GM23338 (cell line): ENCODE measurements at regions not wholly inside any gene's neighbourhood (a gene's known extent, or its start where the extent isn't known, plus 50 kb on each side); places are given as distances from the start of the nearest gene placed in this dataset.

Experiments used
- ATAC-seq: fragments of 200-7000 bp; cut with Tn5 transposase; 3 replicates; pipeline ENCODE4 v1.9.1; 2020
- DNase-seq: peaks from one replicate; pipeline ENCODE4 v3.0.0-alpha.2; 2015; ENCODE audit warnings: low spot score
- H2AFZ ChIP-seq: fragments of 200-600 bp; sonication (generic); 2 replicates; pipeline ENCODE4 v1.8.0; 2016; ENCODE audit warnings: antibody characterized with exemption, mild to moderate bottlenecking, moderate library complexity
- H3F3A ChIP-seq: fragments of 200-600 bp; sonication (generic); replicated peaks from 2 replicates; pipeline ENCODE4 v1.8.0; 2017; ENCODE audit warnings: antibody characterized with exemption, mixed run types, low read depth
- H3K27ac ChIP-seq: fragments of 200-600 bp; sonication (generic); 2 replicates; pipeline ENCODE4 v1.6.1; 2016; ENCODE audit warnings: low read depth
- H3K27me3 ChIP-seq: fragments of 200-600 bp; sonication (generic); 2 replicates; pipeline ENCODE4 v1.8.0; 2016; ENCODE audit warnings: mild to moderate bottlenecking, mixed run types, moderate library complexity; ENCODE audit not compliant: insufficient read depth
- H3K36me3 ChIP-seq: fragments of 200-600 bp; sonication (generic); 2 replicates; pipeline ENCODE4 v1.8.0; 2016; ENCODE audit warnings: mild to moderate bottlenecking; ENCODE audit not compliant: insufficient read depth
- H3K4me1 ChIP-seq: fragments of 200-600 bp; sonication (generic); 2 replicates; pipeline ENCODE4 v1.8.0; 2016; ENCODE audit warnings: mild to moderate bottlenecking, moderate library complexity; ENCODE audit not compliant: insufficient read depth
- H3K4me2 ChIP-seq: fragments of 200-600 bp; sonication (generic); 2 replicates; pipeline ENCODE4 v1.7.1; 2017; ENCODE audit warnings: mixed run types
- H3K4me3 ChIP-seq: fragments of 200-600 bp; sonication (generic); 2 replicates; pipeline ENCODE4 v1.6.1; 2016; ENCODE audit warnings: mixed run types
- H3K79me2 ChIP-seq: fragments of 200-600 bp; sonication (generic); replicated peaks from 2 replicates; pipeline ENCODE4 v1.8.0; 2017; ENCODE audit warnings: mild to moderate bottlenecking; ENCODE audit not compliant: insufficient read depth
- H3K9me2 ChIP-seq: fragments of 200-600 bp; sonication (generic); 2 replicates; pipeline ENCODE4 v1.8.0; 2017; ENCODE audit not compliant: insufficient read depth
- H4K20me1 ChIP-seq: fragments of 200-600 bp; sonication (generic); replicated peaks from 2 replicates; pipeline ENCODE4 v1.8.0; 2017; ENCODE audit warnings: mild to moderate bottlenecking; ENCODE audit not compliant: insufficient read depth
- H3K27ac Mint-ChIP-seq: 2 replicates; pipeline ENCODE4 v1.8.0; 2020; ENCODE audit warnings: inconsistent platforms, mild to moderate bottlenecking, moderate library complexity, mixed read lengths
- H3K27me3 Mint-ChIP-seq: 3 replicates; pipeline ENCODE4 v1.8.0; 2022; ENCODE audit warnings: low read depth, mild to moderate bottlenecking, moderate library complexity, mixed read lengths, inconsistent platforms; ENCODE audit not compliant: insufficient read depth, poor library complexity
- H3K36me3 Mint-ChIP-seq: 3 replicates; pipeline ENCODE4 v1.8.0; 2021; ENCODE audit warnings: low read depth, mild to moderate bottlenecking, inconsistent platforms, moderate library complexity, mixed read lengths
- H3K4me1 Mint-ChIP-seq: 3 replicates; pipeline ENCODE4 v1.8.0; 2020; ENCODE audit warnings: mild to moderate bottlenecking, inconsistent platforms, mixed read lengths
- H3K4me3 Mint-ChIP-seq: 3 replicates; pipeline ENCODE4 v1.8.0; 2021; ENCODE audit warnings: moderate library complexity, mild to moderate bottlenecking, inconsistent platforms, mixed read lengths
- H3K9me3 Mint-ChIP-seq: 3 replicates; pipeline ENCODE4 v1.8.0; 2020; ENCODE audit warnings: moderate library complexity, mild to moderate bottlenecking, inconsistent platforms, mixed read lengths
- CREB1 ChIP-seq: fragments of 250-450 bp; sonication (Bioruptor Pico); IDR thresholded peaks from 2 replicates; pipeline ENCODE4 v1.5.0; 2020; ENCODE audit warnings: low read depth, mild to moderate bottlenecking, moderate library complexity
- CTCF ChIP-seq, 2 experiments: fragments of 200-600 bp in 1 of 2; sonication (generic) in 1 of 2; conservative IDR thresholded peaks; 2 replicates each; pipeline versions ENCODE4 v1.5.1 to v1.6.1; 2016 to 2017; ENCODE audit warnings: antibody characterized with exemption in 2 of 2, low read depth in 2 of 2, mild to moderate bottlenecking in 2 of 2, moderate library complexity in 1 of 2
- ETS1 ChIP-seq: IDR thresholded peaks from 2 replicates; pipeline ENCODE4 v1.6.1; 2016; ENCODE audit warnings: antibody characterized with exemption
- EZH2 ChIP-seq: fragments of 200-600 bp; sonication (generic); IDR thresholded peaks from one replicate; pipeline ENCODE4 v1.8.0; 2017; ENCODE audit warnings: antibody characterized with exemption, mild to moderate bottlenecking, low read depth; ENCODE audit not compliant: unreplicated experiment
- EZH2phosphoT487 ChIP-seq: fragments of 200-600 bp; sonication (generic); IDR thresholded peaks from one replicate; pipeline ENCODE4 v1.8.1; 2018; ENCODE audit warnings: antibody characterized with exemption; ENCODE audit not compliant: unreplicated experiment
- JUNB ChIP-seq: IDR thresholded peaks from one replicate; pipeline ENCODE4 v1.6.1; 2016; ENCODE audit warnings: antibody characterized with exemption; ENCODE audit not compliant: unreplicated experiment
- NANOG ChIP-seq: IDR thresholded peaks from 2 replicates; pipeline ENCODE4 v1.6.1; 2016; ENCODE audit warnings: antibody characterized with exemption, borderline replicate concordance
- POLR2AphosphoS5 ChIP-seq: IDR thresholded peaks from 2 replicates; pipeline ENCODE4 v1.6.1; 2016; ENCODE audit warnings: antibody characterized with exemption, low read depth
- REST ChIP-seq: IDR thresholded peaks from one replicate; pipeline ENCODE4 v1.6.1; 2018; ENCODE audit warnings: antibody characterized with exemption; ENCODE audit not compliant: unreplicated experiment
- STAT1 ChIP-seq: IDR thresholded peaks from one replicate; pipeline ENCODE4 v1.6.1; 2016; ENCODE audit warnings: antibody characterized with exemption; ENCODE audit not compliant: unreplicated experiment
- ZNF114 ChIP-seq: fragments of 250-450 bp; sonication (Bioruptor Pico); IDR thresholded peaks from 2 replicates; pipeline ENCODE4 v1.5.0; 2020; ENCODE audit warnings: mild to moderate bottlenecking, moderate library complexity
- ZNF331 ChIP-seq: fragments of 250-450 bp; sonication (Bioruptor Pico); IDR thresholded peaks from 2 replicates; pipeline ENCODE4 v1.5.0; 2020; ENCODE audit warnings: low read depth, mild to moderate bottlenecking, moderate library complexity
- ZNF462 ChIP-seq: fragments of 250-450 bp; sonication (Bioruptor Pico); IDR thresholded peaks from 2 replicates; pipeline ENCODE4 v1.5.0; 2020; ENCODE audit warnings: mild to moderate bottlenecking, moderate library complexity

- ATAC-seq (no peak), DNase-seq (no peak)
- Histone ChIP-seq H3K36me3 (no peaks in the 10 kb centered on the region), H3K27me3 (no peaks in the 10 kb centered on the region), H3K9me2 (no peaks in the 10 kb centered on the region), H3K4me2 (no peak overlapping the region), H4K20me1 (no peaks in the 10 kb centered on the region), H2AFZ (no peak overlapping the region), H3K4me1 (peaks cover 9% of the 10 kb centered on the region), H3K79me2 (no peaks in the 10 kb centered on the region), H3K27ac (no peak overlapping the region), H3F3A (no peaks in the 10 kb centered on the region), H3K4me3 (no peak overlapping the region)
- Mint-ChIP-seq H3K36me3 (no peaks in the 10 kb centered on the region), H3K27ac (no peak overlapping the region), H3K27me3 (no peaks in the 10 kb centered on the region), H3K4me1 (peaks cover 13% of the 10 kb centered on the region), H3K4me3 (no peak overlapping the region), H3K9me3 (no peaks in the 10 kb centered on the region)
- TF ChIP-seq STAT1 = no peak
- TF ChIP-seq CREB1 (CRISPR knock-in tag) = no peak
- no peak for TF ChIP-seq ZNF114 (CRISPR knock-in tag)
- no peak for TF ChIP-seq ZNF462
- no peak for TF ChIP-seq POLR2AphosphoS5
- no peak for TF ChIP-seq REST
- no peak for TF ChIP-seq ETS1
- no peak for TF ChIP-seq JUNB
- no peak for TF ChIP-seq CTCF (conservative IDR thresholded peaks at IDR 0.05; ENCODE audit: low read depth in 2 of 2)
- TF ChIP-seq NANOG = no peak
- TF ChIP-seq EZH2 = no peak
- TF ChIP-seq EZH2phosphoT487 = no peak
- no peak for TF ChIP-seq ZNF331 (CRISPR knock-in tag)
Measured at GRCh38 chr5:98415663-98416062, 357.8 kb upstream of the RGMB start.
